SU-DHL-6 (cell line): ENCODE measurements at regions not wholly inside any gene's neighbourhood (a gene's known extent, or its start where the extent isn't known, plus 50 kb on each side); places are given as distances from the start of the nearest gene placed in this dataset.

Experiments used
- H2AFZ ChIP-seq: fragments of 200-600 bp; sonication (generic); 2 replicates; pipeline ENCODE4 v1.6.1; 2014; ENCODE audit warnings: low read depth, mild to moderate bottlenecking, moderate library complexity, mixed read lengths, antibody characterized with exemption, low read length; ENCODE audit not compliant: severe bottlenecking
- H3F3A ChIP-seq: fragments of 200-600 bp; shearing (Covaris generic); 2 replicates; pipeline ENCODE4 v1.6.0; 2016; ENCODE audit warnings: antibody characterized with exemption, mild to moderate bottlenecking; ENCODE audit not compliant: insufficient read depth
- H3K27ac ChIP-seq: fragments of 200-600 bp; sonication (generic); 2 replicates; pipeline ENCODE4 v1.5.1; 2016; ENCODE audit warnings: low read depth, mild to moderate bottlenecking, low read length, moderate library complexity, mixed read lengths
- H3K27me3 ChIP-seq: fragments of 200-600 bp; sonication (generic), shearing (Covaris generic); 2 replicates; pipeline ENCODE4 v1.6.0; 2014; ENCODE audit warnings: mild to moderate bottlenecking, low read length
- H3K36me3 ChIP-seq: fragments of 200-600 bp; sonication (generic); 2 replicates; pipeline ENCODE4 v1.6.1; 2014; ENCODE audit warnings: mild to moderate bottlenecking, low read length, mixed read lengths
- H3K4me2 ChIP-seq: fragments of 300-600, 200-600 bp; shearing (Covaris generic), sonication (generic); 2 replicates; pipeline ENCODE4 v1.6.0; 2014; ENCODE audit warnings: low read length, low read depth, mild to moderate bottlenecking; ENCODE audit not compliant: poor library complexity, severe bottlenecking
- H3K4me3 ChIP-seq: fragments of 200-600 bp; sonication (generic); 2 replicates; pipeline ENCODE4 v1.5.1; 2014; ENCODE audit warnings: antibody characterized with exemption, low read length, mild to moderate bottlenecking, mixed read lengths; ENCODE audit not compliant: insufficient read depth, poor library complexity, severe bottlenecking
- H3K79me2 ChIP-seq: fragments of 200-600 bp; sonication (generic); 2 replicates; pipeline ENCODE4 v1.6.1; 2014; ENCODE audit warnings: mild to moderate bottlenecking, low read length, moderate library complexity; ENCODE audit not compliant: insufficient read depth
- H3K9ac ChIP-seq: fragments of 200-600 bp; sonication (generic); 2 replicates; pipeline ENCODE4 v1.7.0; 2014; ENCODE audit warnings: mild to moderate bottlenecking, low read length
- H3K9me2 ChIP-seq: fragments of 200-600 bp; sonication (generic); replicated peaks from 2 replicates; pipeline ENCODE4 v1.6.1; 2014; ENCODE audit warnings: low read length; ENCODE audit not compliant: insufficient read depth
- H3K9me3 ChIP-seq: fragments of 200-600 bp; sonication (generic); 2 replicates; pipeline ENCODE4 v1.6.1; 2014; ENCODE audit warnings: low read length, mixed read lengths; ENCODE audit not compliant: insufficient read depth
- H4K20me1 ChIP-seq: fragments of 200-600 bp; sonication (generic); 2 replicates; pipeline ENCODE4 v1.6.1; 2014; ENCODE audit warnings: low read depth, mild to moderate bottlenecking, antibody characterized with exemption, low read length, moderate library complexity, mixed read lengths
- EZH2phosphoT487 ChIP-seq: fragments of 200-600 bp; sonication (generic), shearing (Covaris generic); conservative IDR thresholded peaks from 2 replicates; pipeline ENCODE4 v1.6.1; 2018; ENCODE audit warnings: mild to moderate bottlenecking, antibody characterized with exemption, low read length, moderate library complexity, mixed read lengths
- TF ChIP-seq, protein P1 (sequence below): fragments of 200-600 bp; sonication (generic); IDR thresholded peaks from one replicate; pipeline ENCODE4 v1.5.1; 2017; ENCODE audit warnings: antibody characterized with exemption, mild to moderate bottlenecking, low read length, moderate library complexity; ENCODE audit not compliant: insufficient read depth, poor library complexity, severe bottlenecking

DNA sequence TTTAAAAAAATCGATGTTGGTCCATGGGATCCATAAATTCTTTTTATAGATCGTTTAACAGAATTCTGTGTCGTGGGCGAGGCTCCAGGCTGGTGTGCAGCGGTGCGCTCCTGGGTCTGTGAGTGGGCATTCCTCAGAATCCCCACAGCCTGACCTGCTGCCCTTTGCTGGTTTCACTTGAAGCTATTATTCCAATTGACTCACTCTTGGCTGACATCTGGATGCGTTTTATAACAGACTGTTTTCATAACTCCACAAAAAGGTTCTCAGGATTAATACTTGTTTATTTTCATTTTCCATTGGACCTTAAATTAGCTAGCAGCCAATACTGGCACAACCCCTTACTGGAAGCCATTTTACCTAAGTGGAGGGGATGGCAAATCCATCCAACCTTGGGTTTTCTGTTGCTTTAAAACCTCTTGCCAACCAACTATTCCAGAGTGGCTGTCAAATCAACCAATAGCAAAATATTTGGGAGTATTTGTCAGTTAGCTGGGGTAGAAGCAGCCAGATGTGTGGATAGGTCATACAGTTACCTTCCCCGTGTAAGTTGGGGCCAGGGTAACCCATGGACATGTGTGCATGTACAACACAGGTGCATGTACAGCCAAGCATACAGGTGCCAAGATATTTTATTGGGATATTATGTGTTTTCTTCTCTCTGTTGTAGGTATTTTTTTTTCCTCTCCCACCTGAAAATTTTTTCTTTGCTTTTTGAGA, 160.7 kb upstream of the ZNF32 start:
- no peaks in the 10 kb centered on the region for H3F3A ChIP-seq
- H3K27ac ChIP-seq: no peak overlapping the region
- H3K36me3 ChIP-seq: no peaks in the 10 kb centered on the region
- no peaks in the 10 kb centered on the region for H3K9me3 ChIP-seq
- H4K20me1 ChIP-seq: no peaks in the 10 kb centered on the region
- H3K4me3 ChIP-seq: no peak overlapping the region
- H3K9ac ChIP-seq: no peak overlapping the region
- no peaks in the 10 kb centered on the region for H3K9me2 ChIP-seq
- H3K4me2 ChIP-seq: no peak overlapping the region
- no peaks in the 10 kb centered on the region for H3K27me3 ChIP-seq
- no peaks in the 10 kb centered on the region for H3K79me2 ChIP-seq
- no peak overlapping the region for H2AFZ ChIP-seq
- TF ChIP-seq EZH2phosphoT487: no peak
- TF ChIP-seq, protein P1, sequence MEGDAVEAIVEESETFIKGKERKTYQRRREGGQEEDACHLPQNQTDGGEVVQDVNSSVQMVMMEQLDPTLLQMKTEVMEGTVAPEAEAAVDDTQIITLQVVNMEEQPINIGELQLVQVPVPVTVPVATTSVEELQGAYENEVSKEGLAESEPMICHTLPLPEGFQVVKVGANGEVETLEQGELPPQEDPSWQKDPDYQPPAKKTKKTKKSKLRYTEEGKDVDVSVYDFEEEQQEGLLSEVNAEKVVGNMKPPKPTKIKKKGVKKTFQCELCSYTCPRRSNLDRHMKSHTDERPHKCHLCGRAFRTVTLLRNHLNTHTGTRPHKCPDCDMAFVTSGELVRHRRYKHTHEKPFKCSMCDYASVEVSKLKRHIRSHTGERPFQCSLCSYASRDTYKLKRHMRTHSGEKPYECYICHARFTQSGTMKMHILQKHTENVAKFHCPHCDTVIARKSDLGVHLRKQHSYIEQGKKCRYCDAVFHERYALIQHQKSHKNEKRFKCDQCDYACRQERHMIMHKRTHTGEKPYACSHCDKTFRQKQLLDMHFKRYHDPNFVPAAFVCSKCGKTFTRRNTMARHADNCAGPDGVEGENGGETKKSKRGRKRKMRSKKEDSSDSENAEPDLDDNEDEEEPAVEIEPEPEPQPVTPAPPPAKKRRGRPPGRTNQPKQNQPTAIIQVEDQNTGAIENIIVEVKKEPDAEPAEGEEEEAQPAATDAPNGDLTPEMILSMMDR: no peak

DNA sequence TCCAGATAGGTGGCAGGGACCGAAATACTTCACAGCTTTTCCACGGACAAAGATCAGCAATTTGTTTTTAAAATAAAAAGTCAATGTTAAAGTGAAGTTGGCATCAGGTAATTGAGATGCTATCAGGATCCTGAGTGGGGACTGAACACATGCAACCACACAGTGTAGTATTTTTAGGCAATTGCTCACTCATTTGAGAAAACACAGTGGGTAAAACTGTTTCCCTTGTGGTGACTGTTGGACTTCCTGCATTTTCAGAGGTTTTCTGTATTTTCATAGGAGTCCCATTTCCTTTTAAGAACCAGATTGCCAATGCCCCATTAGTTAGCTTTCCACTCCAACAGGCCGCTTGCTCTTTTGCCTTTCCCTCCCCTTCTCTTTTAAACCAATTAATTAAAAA, 159.5 kb upstream of the ZNF32 start:
- H3K4me3 ChIP-seq: no peak overlapping the region
- H3K9me2 ChIP-seq: no peaks in the 10 kb centered on the region
- no peak overlapping the region for H3K9ac ChIP-seq
- H4K20me1 ChIP-seq: no peaks in the 10 kb centered on the region
- H2AFZ ChIP-seq: no peak overlapping the region
- H3K36me3 ChIP-seq: no peaks in the 10 kb centered on the region
- no peak overlapping the region for H3K27ac ChIP-seq
- no peaks in the 10 kb centered on the region for H3K27me3 ChIP-seq
- H3K4me2 ChIP-seq: no peak overlapping the region
- TF ChIP-seq, protein P1: no peak
- TF ChIP-seq EZH2phosphoT487: no peak
- H3K79me2 ChIP-seq: no peaks in the 10 kb centered on the region
- no peaks in the 10 kb centered on the region for H3K9me3 ChIP-seq
- no peaks in the 10 kb centered on the region for H3F3A ChIP-seq

DNA sequence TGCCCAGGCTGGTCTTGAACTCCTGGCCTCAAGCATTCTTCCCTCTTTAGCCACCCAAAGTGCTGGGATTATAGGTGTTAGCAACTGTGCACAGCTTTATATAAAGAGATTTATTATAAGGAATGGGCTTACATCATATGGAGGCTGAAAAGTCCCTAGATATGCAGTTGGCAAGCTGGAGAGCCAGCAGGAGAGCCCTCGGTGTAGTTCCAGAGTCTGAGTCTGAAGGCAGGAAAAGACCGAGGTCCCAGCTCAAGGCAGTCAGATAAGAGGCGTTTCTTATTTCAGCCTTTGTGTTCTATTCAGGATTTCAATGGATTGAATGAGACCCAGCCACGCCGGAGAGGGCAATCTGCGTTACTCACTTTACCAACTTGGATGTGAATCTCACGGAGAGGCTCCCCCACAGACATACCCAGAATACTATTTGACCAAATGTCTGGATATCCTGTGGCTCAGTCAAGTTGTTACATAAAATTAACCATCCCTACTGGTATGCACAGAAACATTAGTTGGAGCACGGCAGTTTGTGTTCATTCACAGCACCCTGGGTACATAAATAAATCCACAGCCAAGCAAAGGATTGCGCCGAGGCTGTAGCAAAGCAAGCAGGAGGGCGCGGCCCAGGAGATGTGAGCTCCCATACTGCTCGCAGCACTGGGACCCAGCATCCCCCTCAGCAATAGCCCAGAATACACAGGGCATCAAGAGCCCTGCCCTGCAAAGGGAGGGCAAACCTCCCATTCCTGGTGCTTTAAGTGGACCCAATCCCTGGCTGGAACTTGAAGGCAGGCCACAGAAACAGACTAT, 158.4 kb upstream of the ZNF32 start:
- H3K9ac ChIP-seq: no peak overlapping the region
- H3F3A ChIP-seq: no peaks in the 10 kb centered on the region
- no peak overlapping the region for H2AFZ ChIP-seq
- no peaks in the 10 kb centered on the region for H3K9me2 ChIP-seq
- TF ChIP-seq, protein P1: no peak
- TF ChIP-seq EZH2phosphoT487: no peak
- H3K4me3 ChIP-seq: no peak overlapping the region
- no peak overlapping the region for H3K27ac ChIP-seq
- no peak overlapping the region for H3K4me2 ChIP-seq
- H3K27me3 ChIP-seq: no peaks in the 10 kb centered on the region
- H4K20me1 ChIP-seq: no peaks in the 10 kb centered on the region
- no peaks in the 10 kb centered on the region for H3K79me2 ChIP-seq
- H3K36me3 ChIP-seq: no peaks in the 10 kb centered on the region
- no peaks in the 10 kb centered on the region for H3K9me3 ChIP-seq
